ENCODE measurements at regions not wholly inside any gene's neighbourhood (a gene's known extent, or its start where the extent isn't known, plus 50 kb on each side); places are given as distances from the start of the nearest gene placed in this dataset.

DNA sequence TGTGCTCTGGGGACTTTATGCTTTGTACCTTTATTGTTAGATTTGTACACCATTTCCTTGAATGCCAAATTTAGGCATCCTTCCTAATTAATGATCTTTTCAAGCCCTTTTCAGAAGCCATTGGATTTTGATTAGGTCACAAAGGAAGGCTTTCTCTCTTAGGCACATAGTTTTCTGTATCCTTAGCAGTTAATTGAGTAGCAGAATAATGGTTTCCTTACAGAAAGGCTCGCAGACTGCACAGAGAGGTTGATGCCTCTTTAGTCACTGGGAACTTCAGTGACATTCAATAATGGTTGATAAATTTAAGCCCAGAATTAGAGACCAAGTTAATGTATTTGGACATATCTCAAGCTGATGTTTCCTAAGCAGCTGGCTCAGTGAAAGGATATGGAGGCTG is 139.1 kb upstream of the VGLL2 start:
- TF ChIP-seq, protein P1, sequence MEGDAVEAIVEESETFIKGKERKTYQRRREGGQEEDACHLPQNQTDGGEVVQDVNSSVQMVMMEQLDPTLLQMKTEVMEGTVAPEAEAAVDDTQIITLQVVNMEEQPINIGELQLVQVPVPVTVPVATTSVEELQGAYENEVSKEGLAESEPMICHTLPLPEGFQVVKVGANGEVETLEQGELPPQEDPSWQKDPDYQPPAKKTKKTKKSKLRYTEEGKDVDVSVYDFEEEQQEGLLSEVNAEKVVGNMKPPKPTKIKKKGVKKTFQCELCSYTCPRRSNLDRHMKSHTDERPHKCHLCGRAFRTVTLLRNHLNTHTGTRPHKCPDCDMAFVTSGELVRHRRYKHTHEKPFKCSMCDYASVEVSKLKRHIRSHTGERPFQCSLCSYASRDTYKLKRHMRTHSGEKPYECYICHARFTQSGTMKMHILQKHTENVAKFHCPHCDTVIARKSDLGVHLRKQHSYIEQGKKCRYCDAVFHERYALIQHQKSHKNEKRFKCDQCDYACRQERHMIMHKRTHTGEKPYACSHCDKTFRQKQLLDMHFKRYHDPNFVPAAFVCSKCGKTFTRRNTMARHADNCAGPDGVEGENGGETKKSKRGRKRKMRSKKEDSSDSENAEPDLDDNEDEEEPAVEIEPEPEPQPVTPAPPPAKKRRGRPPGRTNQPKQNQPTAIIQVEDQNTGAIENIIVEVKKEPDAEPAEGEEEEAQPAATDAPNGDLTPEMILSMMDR (IDR thresholded peaks at IDR 0.05; ENCODE audit: low read depth, low read length, poor library complexity, severe bottlenecking), result no peak
- TF ChIP-seq EZH2phosphoT487 (IDR thresholded peaks at IDR 0.05; ENCODE audit: borderline replicate concordance, low read length), result no peak
